Parathyroid adenoma (tissue), 2 donors: ENCODE measurements at regions not wholly inside any gene's neighbourhood (a gene's known extent, or its start where the extent isn't known, plus 50 kb on each side); places are given as distances from the start of the nearest gene placed in this dataset.

Experiments
- H2AFZ ChIP-seq: fragments of 300-600 bp; sonication (generic); one replicate; pipeline ENCODE4 v1.7.0; 2017; ENCODE audit warnings: antibody characterized with exemption, mild to moderate bottlenecking
- H3K27ac ChIP-seq: fragments of 300-600 bp; sonication (generic); one replicate; pipeline ENCODE4 v1.7.0; 2017
- H3K27me3 ChIP-seq: fragments of 300-600 bp; sonication (generic); one replicate; pipeline ENCODE4 v1.7.0; 2017; ENCODE audit warnings: low read length; ENCODE audit not compliant: control insufficient read depth, insufficient read depth
- H3K36me3 ChIP-seq: fragments of 300-600 bp; sonication (generic); one replicate; pipeline ENCODE4 v1.7.0; 2017; ENCODE audit warnings: low read length; ENCODE audit not compliant: control insufficient read depth, insufficient read depth
- H3K4me1 ChIP-seq: fragments of 300-600 bp; sonication (generic); one replicate; pipeline ENCODE4 v1.7.0; 2017; ENCODE audit warnings: control low read depth
- H3K4me2 ChIP-seq: fragments of 300-600 bp; sonication (generic); one replicate; pipeline ENCODE4 v1.7.0; 2017; ENCODE audit warnings: low read length
- H3K4me3 ChIP-seq: fragments of 300-600 bp; sonication (generic); one replicate; pipeline ENCODE4 v1.7.0; 2017; ENCODE audit warnings: low read depth, low read length
- H3K79me2 ChIP-seq: fragments of 300-600 bp; sonication (generic); one replicate; pipeline ENCODE4 v1.7.0; 2017; ENCODE audit warnings: control low read depth
- H3K9ac ChIP-seq: fragments of 300-600 bp; sonication (generic); one replicate; pipeline ENCODE4 v1.7.0; 2017; ENCODE audit warnings: mild to moderate bottlenecking
- H3K9me3 ChIP-seq: fragments of 300-600 bp; sonication (generic); one replicate; pipeline ENCODE4 v1.7.0; 2017; ENCODE audit warnings: low read length; ENCODE audit not compliant: control insufficient read depth
- TF ChIP-seq, protein P1 (sequence below): fragments of 300-600 bp; sonication (generic); IDR thresholded peaks from one replicate; pipeline ENCODE4 v1.7.0; 2017; ENCODE audit warnings: antibody characterized with exemption, mild to moderate bottlenecking
- donor health status: primary hyperparathyroidism.

DNA sequence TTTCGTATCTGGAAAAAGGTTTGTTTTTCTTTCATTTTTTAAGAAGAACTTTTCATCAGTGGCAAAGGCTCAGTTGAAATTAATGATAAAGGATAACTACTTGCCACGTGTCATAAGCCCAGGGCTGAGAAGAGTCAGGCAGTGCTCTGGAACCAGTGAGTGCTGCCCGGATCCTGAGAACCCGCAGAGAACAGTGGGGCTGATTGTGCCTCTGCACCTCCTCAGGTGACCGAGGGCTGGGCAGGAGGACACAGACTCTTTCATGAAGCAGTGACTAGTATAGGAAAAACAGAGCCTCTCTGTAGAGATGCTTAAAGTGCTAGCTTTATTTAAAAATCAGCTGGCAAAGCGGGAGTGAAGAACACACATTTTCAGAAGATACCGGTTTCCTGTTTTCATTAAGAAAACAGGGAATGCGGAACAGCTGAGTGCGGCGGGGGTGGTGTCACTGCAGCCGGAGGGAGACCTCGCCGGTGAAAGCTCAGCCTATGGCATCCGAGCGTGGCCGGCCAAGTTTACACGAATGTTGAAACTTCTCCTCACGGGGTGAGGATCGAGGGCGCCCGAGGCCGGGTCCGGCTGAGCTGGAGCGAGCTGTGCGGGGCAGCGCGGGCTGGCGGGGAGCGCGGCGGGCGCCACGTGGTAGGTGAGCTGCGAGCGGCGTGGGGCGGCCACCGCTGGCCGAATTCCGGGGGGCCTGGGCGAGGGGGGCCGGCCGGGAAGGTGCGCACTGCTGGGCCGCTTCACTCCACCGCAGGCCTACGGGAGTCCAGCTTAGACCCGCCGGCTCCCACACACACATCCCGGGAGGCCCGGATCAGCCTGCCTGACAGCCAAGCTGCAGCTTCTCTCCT, 134.7 kb upstream of the DMRT1 start:
- Histone ChIP-seq H3K4me3 (peak overlapping the region; percentile 36), H2AFZ (peak overlapping the region; percentile 81), H3K27ac (no peak overlapping the region), H3K9ac (no peak overlapping the region), H3K9me3 (no peaks in the 10 kb centered on the region), H3K79me2 (no peaks in the 10 kb centered on the region), H3K36me3 (no peaks in the 10 kb centered on the region), H3K4me2 (peak overlapping the region; percentile 71), H3K4me1 (peaks cover 2% of the 10 kb centered on the region), H3K27me3 (no peaks in the 10 kb centered on the region)
- TF ChIP-seq, protein P1, sequence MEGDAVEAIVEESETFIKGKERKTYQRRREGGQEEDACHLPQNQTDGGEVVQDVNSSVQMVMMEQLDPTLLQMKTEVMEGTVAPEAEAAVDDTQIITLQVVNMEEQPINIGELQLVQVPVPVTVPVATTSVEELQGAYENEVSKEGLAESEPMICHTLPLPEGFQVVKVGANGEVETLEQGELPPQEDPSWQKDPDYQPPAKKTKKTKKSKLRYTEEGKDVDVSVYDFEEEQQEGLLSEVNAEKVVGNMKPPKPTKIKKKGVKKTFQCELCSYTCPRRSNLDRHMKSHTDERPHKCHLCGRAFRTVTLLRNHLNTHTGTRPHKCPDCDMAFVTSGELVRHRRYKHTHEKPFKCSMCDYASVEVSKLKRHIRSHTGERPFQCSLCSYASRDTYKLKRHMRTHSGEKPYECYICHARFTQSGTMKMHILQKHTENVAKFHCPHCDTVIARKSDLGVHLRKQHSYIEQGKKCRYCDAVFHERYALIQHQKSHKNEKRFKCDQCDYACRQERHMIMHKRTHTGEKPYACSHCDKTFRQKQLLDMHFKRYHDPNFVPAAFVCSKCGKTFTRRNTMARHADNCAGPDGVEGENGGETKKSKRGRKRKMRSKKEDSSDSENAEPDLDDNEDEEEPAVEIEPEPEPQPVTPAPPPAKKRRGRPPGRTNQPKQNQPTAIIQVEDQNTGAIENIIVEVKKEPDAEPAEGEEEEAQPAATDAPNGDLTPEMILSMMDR, result no peak

DNA sequence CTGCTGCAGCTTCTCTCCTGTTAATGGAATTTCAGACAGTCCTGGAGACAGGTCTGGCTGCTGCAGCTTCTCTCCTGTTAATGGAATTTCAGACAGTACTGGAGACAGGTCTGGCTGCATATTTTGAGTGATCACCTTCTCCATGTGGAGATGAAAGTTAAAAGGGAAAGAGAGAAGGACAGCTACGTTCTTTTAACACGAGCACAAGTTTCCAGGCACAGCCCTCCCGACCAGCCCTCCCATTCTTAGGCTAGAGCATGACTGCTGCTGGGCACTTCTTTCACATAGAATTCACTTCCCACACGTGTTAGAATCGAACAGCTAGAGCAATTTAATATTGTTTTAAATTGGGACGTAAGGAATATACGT, 133.3 kb upstream of the DMRT1 start:
- no peak overlapping the region for H3K4me3 ChIP-seq
- no peaks in the 10 kb centered on the region for H3K27me3 ChIP-seq
- H3K36me3 ChIP-seq, result no peaks in the 10 kb centered on the region
- TF ChIP-seq, protein P1, result no peak
- H3K79me2 ChIP-seq, result no peaks in the 10 kb centered on the region
- H2AFZ ChIP-seq, result no peak overlapping the region
- H3K27ac ChIP-seq, result no peak overlapping the region
- H3K9me3 ChIP-seq, result no peaks in the 10 kb centered on the region
- H3K4me2 ChIP-seq, result no peak overlapping the region
- peaks cover 2% of the 10 kb centered on the region for H3K4me1 ChIP-seq
- no peak overlapping the region for H3K9ac ChIP-seq

DNA sequence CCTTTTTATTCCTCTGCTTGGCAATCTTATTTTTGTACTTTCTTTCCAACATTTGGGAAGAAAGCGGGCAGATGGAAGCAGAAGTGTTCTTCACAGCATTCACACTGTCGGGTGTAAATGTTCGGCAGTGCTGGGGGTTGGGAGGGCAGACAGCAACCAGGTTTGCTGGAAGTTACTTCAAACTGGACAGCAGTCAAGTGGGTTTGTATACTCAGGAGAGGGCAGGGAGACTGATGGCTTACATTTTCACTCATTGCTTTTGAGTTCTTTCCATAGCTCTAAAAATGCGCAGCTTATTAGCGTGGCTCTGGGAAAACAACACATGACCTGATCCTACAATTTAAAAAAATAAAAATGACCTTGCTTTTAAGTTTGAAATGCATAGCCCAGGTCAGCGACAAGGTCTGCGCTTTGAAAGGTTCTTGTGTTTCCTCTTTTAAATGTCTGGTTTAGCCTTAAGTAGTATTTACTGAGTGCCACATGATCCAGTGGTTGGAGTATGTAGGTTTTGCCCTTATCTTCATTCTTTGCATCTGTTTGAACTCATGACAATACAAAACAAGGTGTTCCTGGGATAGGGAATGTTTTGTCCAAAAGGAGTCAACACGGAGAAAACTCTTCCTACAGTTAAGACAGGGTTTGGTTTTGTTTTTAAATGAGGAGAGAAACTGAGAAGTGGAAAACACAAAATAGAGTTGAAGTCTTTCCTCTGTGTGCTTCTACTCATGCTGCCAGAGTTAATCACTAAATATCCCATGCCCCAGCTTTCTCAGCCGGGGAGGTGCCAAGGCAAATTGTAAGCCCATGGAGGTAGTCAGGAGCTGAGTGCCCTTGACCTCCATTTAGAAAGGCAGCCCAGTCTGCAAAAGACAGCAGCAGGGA, 132.7 kb upstream of the DMRT1 start:
- Histone ChIP-seq H2AFZ (no peak overlapping the region), H3K36me3 (no peaks in the 10 kb centered on the region), H3K27ac (no peak overlapping the region), H3K4me2 (peak overlapping the region; percentile 23), H3K9ac (no peak overlapping the region), H3K9me3 (no peaks in the 10 kb centered on the region), H3K27me3 (no peaks in the 10 kb centered on the region), H3K4me1 (peaks cover 2% of the 10 kb centered on the region), H3K79me2 (no peaks in the 10 kb centered on the region), H3K4me3 (no peak overlapping the region)
- TF ChIP-seq, protein P1, result no peak

DNA sequence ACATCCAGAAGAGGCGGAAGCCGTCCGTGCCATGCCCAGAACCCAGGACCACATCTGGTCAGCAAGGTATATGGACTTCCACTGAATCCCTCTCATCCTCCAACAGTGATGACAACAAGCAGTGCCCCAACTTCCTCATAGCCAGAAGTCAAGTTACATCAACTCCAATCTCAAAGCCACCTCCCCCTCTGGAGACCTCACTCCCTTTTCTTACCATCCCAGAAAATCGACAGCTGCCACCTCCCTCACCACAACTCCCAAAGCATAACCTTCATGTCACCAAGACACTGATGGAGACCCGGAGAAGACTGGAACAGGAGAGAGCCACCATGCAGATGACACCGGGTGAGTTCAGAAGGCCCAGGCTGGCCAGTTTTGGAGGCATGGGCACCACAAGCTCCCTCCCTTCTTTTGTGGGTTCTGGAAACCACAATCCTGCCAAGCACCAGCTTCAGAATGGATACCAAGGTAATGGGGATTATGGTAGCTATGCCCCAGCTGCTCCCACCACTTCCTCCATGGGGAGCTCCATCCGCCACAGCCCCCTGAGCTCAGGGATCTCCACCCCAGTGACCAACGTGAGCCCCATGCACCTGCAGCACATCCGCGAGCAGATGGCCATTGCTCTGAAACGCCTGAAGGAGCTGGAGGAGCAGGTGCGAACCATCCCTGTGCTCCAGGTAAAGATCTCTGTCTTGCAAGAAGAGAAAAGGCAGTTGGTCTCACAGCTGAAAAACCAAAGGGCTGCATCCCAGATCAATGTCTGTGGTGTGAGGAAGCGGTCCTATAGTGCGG, 130.3 kb upstream of the DMRT1 start:
- Histone ChIP-seq H3K9ac (no peak overlapping the region), H3K4me3 (no peak overlapping the region), H3K27me3 (no peaks in the 10 kb centered on the region), H2AFZ (no peak overlapping the region), H3K27ac (no peak overlapping the region), H3K36me3 (no peaks in the 10 kb centered on the region), H3K4me1 (peaks cover 2% of the 10 kb centered on the region), H3K4me2 (no peak overlapping the region), H3K9me3 (no peaks in the 10 kb centered on the region), H3K79me2 (no peaks in the 10 kb centered on the region)
- TF ChIP-seq, protein P1, result no peak
